ENCODE measurements at regions not wholly inside any gene's neighbourhood (a gene's known extent, or its start where the extent isn't known, plus 50 kb on each side); places are given as distances from the start of the nearest gene placed in this dataset.

DNA sequence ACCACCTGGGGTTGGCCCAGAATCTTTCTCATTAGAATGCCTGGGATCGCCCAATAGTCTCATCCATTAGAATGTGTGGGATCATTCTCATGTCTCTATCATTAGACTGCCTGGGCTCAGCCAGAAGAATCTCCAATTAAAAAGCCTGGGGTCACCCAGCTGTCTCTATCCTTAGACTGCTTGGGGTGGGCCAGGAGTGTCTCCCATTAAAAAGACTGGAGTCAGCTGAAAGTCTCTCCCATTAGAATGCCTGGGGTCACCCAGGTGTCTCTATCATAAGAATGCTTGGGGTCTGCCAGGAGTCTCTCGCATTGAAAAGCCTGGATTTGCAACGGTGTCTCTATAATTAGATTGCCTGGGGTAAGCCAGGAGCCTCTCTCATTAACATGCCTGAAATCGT lies 2225.7 kb downstream of the TP53TG3F start:
- WGBS, 2 donors = 64 to 65% methylated on average over 4 of the region's 4 CpGs
- no peaks in the 10 kb centered on the region for H3K27me3 ChIP-seq (ENCODE audit: control insufficient read depth in 1 of 2, insufficient read depth in 2 of 2, low read length in 2 of 2)
- peaks cover 0 to 4% of the 10 kb centered on the region in 2 donors for H3K9me3 ChIP-seq (ENCODE audit: control insufficient read depth in 2 of 2, insufficient read depth in 1 of 2, low read depth in 1 of 2, low read length in 1 of 2)

DNA sequence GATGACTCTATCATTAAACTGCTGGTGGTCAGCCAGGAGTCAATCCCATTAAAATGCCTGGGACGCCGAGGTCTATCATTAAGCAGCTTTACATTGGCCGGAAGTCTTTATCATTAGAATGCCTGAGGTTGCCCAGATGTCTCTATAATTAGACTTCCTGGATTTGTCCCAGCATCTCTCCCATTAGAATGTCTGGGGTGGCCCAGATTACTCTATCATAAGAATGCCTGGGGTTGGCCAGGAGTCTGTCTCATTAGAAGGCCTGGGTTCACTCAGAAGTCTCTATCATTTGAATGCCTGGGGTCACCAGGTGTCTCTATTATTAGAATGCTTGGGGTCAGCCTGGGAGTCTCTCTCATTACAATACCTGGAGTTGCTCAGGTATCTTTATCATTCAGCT lies 2227.2 kb downstream of the TP53TG3F start:
- Histone ChIP-seq H3K27me3 (ENCODE audit: control insufficient read depth in 1 of 2, insufficient read depth in 2 of 2, low read length in 2 of 2) (no peaks in the 10 kb centered on the region), H3K36me3 (ENCODE audit: control insufficient read depth in 2 of 2, insufficient read depth in 2 of 2, low read length in 1 of 2) (no peaks in the 10 kb centered on the region), H3K9me3 (ENCODE audit: control insufficient read depth in 2 of 2, insufficient read depth in 1 of 2, low read depth in 1 of 2, low read length in 1 of 2) (peaks cover 0 to 4% of the 10 kb centered on the region in 2 donors), H3K4me3 (ENCODE audit: low read depth in 1 of 2, low read length in 2 of 2) (no peak overlapping the region), H3K4me1 (ENCODE audit: control insufficient read depth in 2 of 2, insufficient read depth in 2 of 2, low read length in 1 of 2) (no peaks in the 10 kb centered on the region), H3K27ac (ENCODE audit: low read depth in 2 of 2, low read length in 1 of 2) (no peak overlapping the region)
- WGBS, 2 donors = 91 to 92% methylated on average over 3 of the region's 3 CpGs

More for the DNA sequence above, 2225.7 kb downstream of the TP53TG3F start:
- H3K4me1 ChIP-seq (ENCODE audit: control insufficient read depth in 2 of 2, insufficient read depth in 2 of 2, low read length in 1 of 2) = no peaks in the 10 kb centered on the region
- H3K27ac ChIP-seq (ENCODE audit: low read depth in 2 of 2, low read length in 1 of 2) = no peak overlapping the region
- H3K4me3 ChIP-seq (ENCODE audit: low read depth in 1 of 2, low read length in 2 of 2) = no peak overlapping the region
- H3K36me3 ChIP-seq (ENCODE audit: control insufficient read depth in 2 of 2, insufficient read depth in 2 of 2, low read length in 1 of 2) = no peaks in the 10 kb centered on the region

DNA sequence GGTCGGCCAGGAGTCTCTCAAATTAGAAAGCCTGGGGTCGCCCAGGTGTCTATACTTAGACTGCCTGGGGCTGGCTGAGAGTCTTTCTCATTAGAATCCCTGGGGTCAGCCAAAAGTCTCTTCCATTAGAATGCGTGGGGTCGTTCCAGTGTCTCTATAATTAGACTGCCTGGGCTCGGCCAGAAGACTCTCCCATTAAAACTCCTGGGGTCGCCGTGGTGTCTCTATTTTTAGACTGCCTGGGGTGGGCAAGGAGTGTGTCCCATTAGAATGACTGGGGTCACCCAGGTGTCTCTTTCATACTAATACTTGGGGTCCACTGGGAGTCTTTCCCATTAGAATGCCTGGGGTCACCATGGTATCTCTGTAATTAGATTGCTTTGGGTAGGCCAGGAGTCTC lies 2227.7 kb downstream of the TP53TG3F start:
- H3K4me1 ChIP-seq (ENCODE audit: control insufficient read depth in 2 of 2, insufficient read depth in 2 of 2, low read length in 1 of 2) = no peaks in the 10 kb centered on the region
- H3K4me3 ChIP-seq (ENCODE audit: low read depth in 1 of 2, low read length in 2 of 2) = no peak overlapping the region
- H3K27me3 ChIP-seq (ENCODE audit: control insufficient read depth in 1 of 2, insufficient read depth in 2 of 2, low read length in 2 of 2) = no peaks in the 10 kb centered on the region
- H3K36me3 ChIP-seq (ENCODE audit: control insufficient read depth in 2 of 2, insufficient read depth in 2 of 2, low read length in 1 of 2) = no peaks in the 10 kb centered on the region
- peaks cover 0 to 4% of the 10 kb centered on the region in 2 donors for H3K9me3 ChIP-seq (ENCODE audit: control insufficient read depth in 2 of 2, insufficient read depth in 1 of 2, low read depth in 1 of 2, low read length in 1 of 2)
- 69 to 72% methylated on average over 7 of the region's 7 CpGs for WGBS, 2 donors
- H3K27ac ChIP-seq (ENCODE audit: low read depth in 2 of 2, low read length in 1 of 2) = no peak overlapping the region

DNA sequence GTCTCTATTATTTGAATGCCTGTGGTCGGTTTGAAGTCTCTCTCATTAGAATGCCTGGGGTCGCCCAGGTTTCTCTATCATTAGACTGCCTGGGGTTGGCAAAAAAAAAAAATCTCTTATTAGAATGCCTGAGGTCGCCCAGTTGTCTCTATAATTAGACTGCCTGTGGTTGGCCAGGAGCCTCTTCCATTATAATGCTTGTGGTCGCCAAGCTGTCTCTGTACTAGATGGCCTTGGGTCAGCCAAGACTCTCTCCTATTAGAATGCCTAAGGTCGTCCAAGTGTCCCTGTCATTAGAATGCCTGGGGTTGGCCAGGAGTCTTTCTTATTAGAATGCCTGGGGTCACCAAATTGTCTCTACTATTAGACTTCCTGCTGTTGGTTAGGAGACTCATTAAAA lies 2228.4 kb downstream of the TP53TG3F start:
- Histone ChIP-seq H3K27me3 (ENCODE audit: control insufficient read depth in 1 of 2, insufficient read depth in 2 of 2, low read length in 2 of 2) (no peaks in the 10 kb centered on the region), H3K4me3 (ENCODE audit: low read depth in 1 of 2, low read length in 2 of 2) (no peak overlapping the region), H3K27ac (ENCODE audit: low read depth in 2 of 2, low read length in 1 of 2) (no peak overlapping the region), H3K4me1 (ENCODE audit: control insufficient read depth in 2 of 2, insufficient read depth in 2 of 2, low read length in 1 of 2) (no peaks in the 10 kb centered on the region), H3K9me3 (ENCODE audit: control insufficient read depth in 2 of 2, insufficient read depth in 1 of 2, low read depth in 1 of 2, low read length in 1 of 2) (peaks cover 0 to 4% of the 10 kb centered on the region in 2 donors), H3K36me3 (ENCODE audit: control insufficient read depth in 2 of 2, insufficient read depth in 2 of 2, low read length in 1 of 2) (no peaks in the 10 kb centered on the region)
- WGBS, 2 donors = 48% methylated on average over 5 of the region's 5 CpGs

DNA sequence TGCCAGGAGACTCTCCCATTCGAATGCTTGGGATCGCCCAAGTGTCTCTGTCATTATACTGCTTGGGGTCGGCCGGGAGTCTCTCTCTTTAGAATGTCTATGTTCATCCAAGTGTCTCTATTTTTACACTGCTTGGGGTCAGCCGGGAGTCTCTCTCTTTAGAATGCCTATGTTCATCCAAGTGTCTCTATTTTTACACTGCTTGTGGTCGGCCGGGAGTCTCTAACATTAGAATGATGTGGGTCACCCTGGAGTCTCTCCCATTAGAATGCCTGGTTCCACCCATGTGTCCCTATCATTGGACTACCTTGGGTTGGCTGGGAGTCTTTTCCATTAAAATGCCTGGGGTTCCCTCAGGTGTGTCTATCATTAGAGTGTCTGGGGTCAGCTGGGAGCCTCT lies 2230.4 kb downstream of the TP53TG3F start:
- H3K27ac ChIP-seq (ENCODE audit: low read depth in 2 of 2, low read length in 1 of 2) = no peak overlapping the region
- no peaks in the 10 kb centered on the region for H3K27me3 ChIP-seq (ENCODE audit: control insufficient read depth in 1 of 2, insufficient read depth in 2 of 2, low read length in 2 of 2)
- 88 to 89% methylated on average over 7 of the region's 7 CpGs for WGBS, 2 donors
- no peaks in the 10 kb centered on the region for H3K4me1 ChIP-seq (ENCODE audit: control insufficient read depth in 2 of 2, insufficient read depth in 2 of 2, low read length in 1 of 2)
- peaks cover 0 to 6% of the 10 kb centered on the region in 2 donors for H3K9me3 ChIP-seq (ENCODE audit: control insufficient read depth in 2 of 2, insufficient read depth in 1 of 2, low read depth in 1 of 2, low read length in 1 of 2)
- H3K4me3 ChIP-seq (ENCODE audit: low read depth in 1 of 2, low read length in 2 of 2) = no peak overlapping the region
- no peaks in the 10 kb centered on the region for H3K36me3 ChIP-seq (ENCODE audit: control insufficient read depth in 2 of 2, insufficient read depth in 2 of 2, low read length in 1 of 2)

DNA sequence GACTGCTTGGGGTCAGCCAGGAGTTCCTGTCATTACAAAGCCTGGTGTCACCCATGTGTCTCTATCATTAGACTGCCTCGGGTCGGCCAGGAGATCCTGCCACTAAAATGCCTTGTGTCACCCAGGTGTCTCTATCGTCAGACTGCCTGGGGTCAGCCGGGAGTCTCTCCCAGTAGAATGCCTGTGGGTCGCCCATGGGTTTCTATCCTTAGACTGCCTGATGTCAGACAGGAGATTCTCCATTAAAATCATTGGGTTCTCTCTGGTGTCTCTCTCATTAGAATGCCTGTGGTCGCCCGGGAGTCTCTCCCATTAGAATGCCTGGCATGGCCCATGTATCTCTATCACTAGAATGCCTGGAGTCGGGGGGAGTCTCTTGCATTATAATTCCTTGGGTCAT lies 2231.0 kb downstream of the TP53TG3F start:
- Histone ChIP-seq H3K36me3 (ENCODE audit: control insufficient read depth in 2 of 2, insufficient read depth in 2 of 2, low read length in 1 of 2) (no peaks in the 10 kb centered on the region), H3K9me3 (ENCODE audit: control insufficient read depth in 2 of 2, insufficient read depth in 1 of 2, low read depth in 1 of 2, low read length in 1 of 2) (peaks cover 0 to 7% of the 10 kb centered on the region in 2 donors), H3K27me3 (ENCODE audit: control insufficient read depth in 1 of 2, insufficient read depth in 2 of 2, low read length in 2 of 2) (no peaks in the 10 kb centered on the region), H3K4me1 (ENCODE audit: control insufficient read depth in 2 of 2, insufficient read depth in 2 of 2, low read length in 1 of 2) (no peaks in the 10 kb centered on the region), H3K27ac (ENCODE audit: low read depth in 2 of 2, low read length in 1 of 2) (no peak overlapping the region), H3K4me3 (ENCODE audit: low read depth in 1 of 2, low read length in 2 of 2) (no peak overlapping the region)
- WGBS, 2 donors = 71 to 76% methylated on average over 8 of the region's 8 CpGs

DNA sequence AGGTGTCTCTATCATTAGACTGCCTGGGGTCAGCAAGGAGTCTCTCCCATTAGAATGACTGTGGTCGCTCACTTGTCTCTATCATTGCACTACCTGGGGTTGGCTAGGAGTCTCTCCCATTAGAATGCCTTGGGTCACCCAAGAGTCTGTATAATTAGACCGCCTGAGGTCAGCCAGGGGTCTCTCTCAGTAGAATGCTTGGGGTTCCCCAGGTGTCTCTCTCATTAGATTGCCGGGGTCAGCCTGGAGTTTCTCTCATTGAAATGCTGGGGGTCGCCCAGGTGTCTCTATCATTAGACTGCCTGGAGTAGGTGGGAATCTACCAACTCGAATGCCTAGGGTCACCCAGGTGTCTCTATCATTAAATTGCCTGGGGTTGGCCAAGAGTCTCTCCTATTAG lies 2231.6 kb downstream of the TP53TG3F start:
- Histone ChIP-seq H3K4me3 (ENCODE audit: low read depth in 1 of 2, low read length in 2 of 2) (no peak overlapping the region), H3K36me3 (ENCODE audit: control insufficient read depth in 2 of 2, insufficient read depth in 2 of 2, low read length in 1 of 2) (no peaks in the 10 kb centered on the region), H3K9me3 (ENCODE audit: control insufficient read depth in 2 of 2, insufficient read depth in 1 of 2, low read depth in 1 of 2, low read length in 1 of 2) (peaks cover 0 to 7% of the 10 kb centered on the region in 2 donors), H3K27me3 (ENCODE audit: control insufficient read depth in 1 of 2, insufficient read depth in 2 of 2, low read length in 2 of 2) (no peaks in the 10 kb centered on the region), H3K4me1 (ENCODE audit: control insufficient read depth in 2 of 2, insufficient read depth in 2 of 2, low read length in 1 of 2) (no peaks in the 10 kb centered on the region), H3K27ac (ENCODE audit: low read depth in 2 of 2, low read length in 1 of 2) (no peak overlapping the region)
- WGBS, 2 donors = 51 to 57% methylated on average over 5 of the region's 5 CpGs

DNA sequence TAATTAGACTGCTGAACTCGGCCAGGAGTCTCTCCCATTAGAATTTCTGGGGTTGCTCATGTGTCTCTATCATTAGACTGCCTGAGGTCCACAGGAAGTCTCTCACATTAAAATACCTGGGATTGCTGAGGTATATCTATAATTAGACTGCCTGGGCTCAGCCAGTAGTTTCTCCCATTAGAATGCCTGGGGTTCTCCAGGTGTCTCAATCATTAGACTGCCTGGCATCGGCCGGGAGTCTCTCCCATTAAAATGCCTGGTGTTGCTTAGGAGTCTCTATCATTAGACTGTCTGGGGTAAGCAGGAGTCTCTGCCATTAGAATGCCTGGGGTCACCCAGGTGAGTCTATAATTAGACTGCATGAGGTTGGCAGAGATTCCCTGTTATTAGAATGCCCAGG lies 2233.4 kb downstream of the TP53TG3F start:
- Histone ChIP-seq H3K9me3 (ENCODE audit: control insufficient read depth in 2 of 2, insufficient read depth in 1 of 2, low read depth in 1 of 2, low read length in 1 of 2) (peaks cover 0 to 7% of the 10 kb centered on the region in 2 donors), H3K27ac (ENCODE audit: low read depth in 2 of 2, low read length in 1 of 2) (no peak overlapping the region), H3K27me3 (ENCODE audit: control insufficient read depth in 1 of 2, insufficient read depth in 2 of 2, low read length in 2 of 2) (no peaks in the 10 kb centered on the region), H3K4me3 (ENCODE audit: low read depth in 1 of 2, low read length in 2 of 2) (no peak overlapping the region), H3K36me3 (ENCODE audit: control insufficient read depth in 2 of 2, insufficient read depth in 2 of 2, low read length in 1 of 2) (no peaks in the 10 kb centered on the region), H3K4me1 (ENCODE audit: control insufficient read depth in 2 of 2, insufficient read depth in 2 of 2, low read length in 1 of 2) (no peaks in the 10 kb centered on the region)
- WGBS, 2 donors = 77 to 78% methylated on average over 3 of the region's 3 CpGs

DNA sequence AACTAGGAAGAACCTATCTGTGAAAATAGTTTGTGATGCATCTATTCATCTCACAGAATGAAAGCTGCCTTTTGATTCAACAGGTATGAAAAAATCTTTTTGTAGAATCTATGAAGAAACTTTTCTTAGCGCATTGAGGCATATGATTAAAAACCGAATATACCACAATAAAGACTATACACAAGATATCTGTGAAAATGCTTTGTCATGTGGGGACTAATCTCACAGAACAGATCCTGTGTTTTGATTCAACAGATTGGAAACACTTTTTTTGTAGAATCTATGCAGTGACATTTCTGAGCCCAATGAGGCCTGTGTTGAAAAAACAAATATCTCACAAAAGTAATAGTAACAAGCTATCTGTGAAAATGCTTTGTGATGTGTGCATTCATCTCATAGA lies 2247.5 kb downstream of the TP53TG3F start:
- Histone ChIP-seq H3K4me1 (ENCODE audit: control insufficient read depth in 2 of 2, insufficient read depth in 2 of 2, low read length in 1 of 2) (no peaks in the 10 kb centered on the region), H3K36me3 (ENCODE audit: control insufficient read depth in 2 of 2, insufficient read depth in 2 of 2, low read length in 1 of 2) (no peaks in the 10 kb centered on the region), H3K27ac (ENCODE audit: low read depth in 2 of 2, low read length in 1 of 2) (no peak overlapping the region), H3K9me3 (ENCODE audit: control insufficient read depth in 2 of 2, insufficient read depth in 1 of 2, low read depth in 1 of 2, low read length in 1 of 2) (no peaks in the 10 kb centered on the region), H3K27me3 (ENCODE audit: control insufficient read depth in 1 of 2, insufficient read depth in 2 of 2, low read length in 2 of 2) (no peaks in the 10 kb centered on the region), H3K4me3 (ENCODE audit: low read depth in 1 of 2, low read length in 2 of 2) (no peak overlapping the region)
- 89 to 94% methylated on average over 2 of the region's 2 CpGs for WGBS, 2 donors

DNA sequence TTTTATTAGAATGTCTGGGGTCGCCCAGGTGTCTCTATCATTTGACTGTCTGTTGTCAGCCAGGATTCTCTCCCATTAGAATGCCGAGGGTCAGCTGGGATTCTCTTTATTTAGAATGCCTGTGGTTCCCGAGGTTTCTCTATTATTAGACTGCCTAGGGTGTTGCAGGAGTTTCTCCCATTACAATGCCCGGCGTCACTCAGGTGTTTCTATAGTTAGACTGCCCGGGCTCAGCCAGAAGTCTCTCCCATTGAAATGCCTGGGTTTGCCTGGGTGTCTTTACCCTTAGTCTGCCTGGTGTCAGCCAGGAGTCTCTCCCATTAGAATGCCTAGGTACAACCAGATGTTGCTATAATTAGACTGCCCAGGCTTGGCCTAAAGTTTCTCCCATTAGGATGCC lies 2252.0 kb downstream of the TP53TG3F start:
- Histone ChIP-seq H3K27me3 (ENCODE audit: control insufficient read depth in 1 of 2, insufficient read depth in 2 of 2, low read length in 2 of 2) (no peaks in the 10 kb centered on the region), H3K27ac (ENCODE audit: low read depth in 2 of 2, low read length in 1 of 2) (no peak overlapping the region), H3K4me1 (ENCODE audit: control insufficient read depth in 2 of 2, insufficient read depth in 2 of 2, low read length in 1 of 2) (no peaks in the 10 kb centered on the region), H3K4me3 (ENCODE audit: low read depth in 1 of 2, low read length in 2 of 2) (no peak overlapping the region), H3K36me3 (ENCODE audit: control insufficient read depth in 2 of 2, insufficient read depth in 2 of 2, low read length in 1 of 2) (no peaks in the 10 kb centered on the region), H3K9me3 (ENCODE audit: control insufficient read depth in 2 of 2, insufficient read depth in 1 of 2, low read depth in 1 of 2, low read length in 1 of 2) (peaks cover 0 to 4% of the 10 kb centered on the region in 2 donors)
- WGBS, 2 donors = 72 to 73% methylated on average over 6 of the region's 6 CpGs
